ENCODE measurements at regions not wholly inside any gene's neighbourhood (a gene's known extent, or its start where the extent isn't known, plus 50 kb on each side); places are given as distances from the start of the nearest gene placed in this dataset.
"Not testable (repeated sequence)": the region's sequence is repeated elsewhere in the genome, so short reads cannot be mapped to it uniquely, and the experiment has no call there.

GRCh38 chr17:445839-446238 is 93.2 kb upstream of the RPH3AL start, which contains the start of gene RFLNB:
Gene RFLNB (minus strand): TSS chr17:445939.
- not testable (repeated sequence) for DNase-seq (ENCODE audit: low read depth, low spot score)

- no peak for DNase-seq (ENCODE audit: low read depth, low spot score)
Measured at GRCh38 chr17:444879-445454, 92.4 kb upstream of the RPH3AL start.

- no peak for DNase-seq (ENCODE audit: low read depth, low spot score)
Measured at GRCh38 chr17:443109-443508, 90.5 kb upstream of the RPH3AL start.

GRCh38 chr17:441155-441950 is 88.7 kb upstream of the RPH3AL start:
- DNase-seq (ENCODE audit: low read depth, low spot score), result no peak

- no peak for DNase-seq (ENCODE audit: low read depth, low spot score)
Measured at GRCh38 chr17:438191-438590, 85.6 kb upstream of the RPH3AL start.

- no peak for DNase-seq (ENCODE audit: low read depth, low spot score)
Measured at GRCh38 chr17:437545-437944, 84.9 kb upstream of the RPH3AL start.

- no peak for DNase-seq (ENCODE audit: low read depth, low spot score)
Measured at GRCh38 chr17:436571-436970, 84.0 kb upstream of the RPH3AL start.

- DNase-seq (ENCODE audit: low read depth, low spot score), result not testable (repeated sequence)
Measured at GRCh38 chr17:432471-432870, 79.9 kb upstream of the RPH3AL start.

- no peak for DNase-seq (ENCODE audit: low read depth, low spot score)
Measured at GRCh38 chr17:431494-431893, 78.9 kb upstream of the RPH3AL start.

GRCh38 chr17:429589-429988 is 77.0 kb upstream of the RPH3AL start:
- no peak for DNase-seq (ENCODE audit: low read depth, low spot score)

GRCh38 chr17:428414-428813 is 75.8 kb upstream of the RPH3AL start:
- DNase-seq (ENCODE audit: low read depth, low spot score), result no peak

GRCh38 chr17:427891-428290 is 75.3 kb upstream of the RPH3AL start:
- no peak for DNase-seq (ENCODE audit: low read depth, low spot score)

- no peak for DNase-seq (ENCODE audit: low read depth, low spot score)
Measured at GRCh38 chr17:427327-427726, 74.7 kb upstream of the RPH3AL start.

- no peak for DNase-seq (ENCODE audit: low read depth, low spot score)
Measured at GRCh38 chr17:422196-422930, 69.8 kb upstream of the RPH3AL start.

- DNase-seq (ENCODE audit: low read depth, low spot score), result no peak
Measured at GRCh38 chr17:420479-421175, 68.0 kb upstream of the RPH3AL start.

GRCh38 chr17:419073-419735 is 66.6 kb upstream of the RPH3AL start:
- no peak for DNase-seq (ENCODE audit: low read depth, low spot score)

GRCh38 chr17:418421-418751 is 65.8 kb upstream of the RPH3AL start:
- DNase-seq (ENCODE audit: low read depth, low spot score), result no peak

- DNase-seq (ENCODE audit: low read depth, low spot score), result no peak
Measured at GRCh38 chr17:417691-418420, 65.2 kb upstream of the RPH3AL start.

- DNase-seq (ENCODE audit: low read depth, low spot score), result peak; percentile 6
Measured at GRCh38 chr17:416293-417206, 63.9 kb upstream of the RPH3AL start.
